ENCODE measurements at regions not wholly inside any gene's neighbourhood (a gene's known extent, or its start where the extent isn't known, plus 50 kb on each side); places are given as distances from the start of the nearest gene placed in this dataset.

DNA sequence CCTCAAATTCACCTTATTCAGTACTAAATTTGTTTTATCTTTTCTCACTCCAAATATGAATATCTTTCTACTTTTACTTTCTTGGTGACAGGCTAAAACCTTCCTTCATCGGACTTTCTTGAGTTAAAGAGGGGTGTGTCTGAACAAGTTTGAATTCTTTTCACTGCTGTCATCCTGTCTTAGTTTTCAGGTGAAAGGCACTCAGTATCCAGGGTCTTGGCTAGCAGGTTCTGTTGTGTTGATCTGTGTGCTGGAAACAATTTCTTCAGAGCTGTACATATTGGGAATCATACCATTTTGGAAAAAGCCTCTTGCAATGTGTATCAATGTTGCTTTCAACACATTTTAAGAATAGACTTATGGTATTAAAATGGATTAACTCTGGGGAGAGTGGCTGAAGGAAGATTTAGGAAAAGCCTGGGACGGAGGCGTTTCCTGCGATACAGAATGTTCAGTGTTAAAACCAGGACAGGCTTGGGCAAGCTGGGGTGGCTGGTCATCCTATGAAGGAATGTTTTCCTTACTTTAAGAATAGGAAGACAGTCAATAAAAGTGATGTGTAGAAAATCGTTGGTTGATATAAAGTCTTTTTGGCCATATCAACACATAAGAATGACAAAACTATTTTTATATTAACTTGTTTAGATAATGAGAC is 350.7 kb upstream of the SPRED2 start:
- TF ChIP-seq, protein P1, sequence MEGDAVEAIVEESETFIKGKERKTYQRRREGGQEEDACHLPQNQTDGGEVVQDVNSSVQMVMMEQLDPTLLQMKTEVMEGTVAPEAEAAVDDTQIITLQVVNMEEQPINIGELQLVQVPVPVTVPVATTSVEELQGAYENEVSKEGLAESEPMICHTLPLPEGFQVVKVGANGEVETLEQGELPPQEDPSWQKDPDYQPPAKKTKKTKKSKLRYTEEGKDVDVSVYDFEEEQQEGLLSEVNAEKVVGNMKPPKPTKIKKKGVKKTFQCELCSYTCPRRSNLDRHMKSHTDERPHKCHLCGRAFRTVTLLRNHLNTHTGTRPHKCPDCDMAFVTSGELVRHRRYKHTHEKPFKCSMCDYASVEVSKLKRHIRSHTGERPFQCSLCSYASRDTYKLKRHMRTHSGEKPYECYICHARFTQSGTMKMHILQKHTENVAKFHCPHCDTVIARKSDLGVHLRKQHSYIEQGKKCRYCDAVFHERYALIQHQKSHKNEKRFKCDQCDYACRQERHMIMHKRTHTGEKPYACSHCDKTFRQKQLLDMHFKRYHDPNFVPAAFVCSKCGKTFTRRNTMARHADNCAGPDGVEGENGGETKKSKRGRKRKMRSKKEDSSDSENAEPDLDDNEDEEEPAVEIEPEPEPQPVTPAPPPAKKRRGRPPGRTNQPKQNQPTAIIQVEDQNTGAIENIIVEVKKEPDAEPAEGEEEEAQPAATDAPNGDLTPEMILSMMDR (conservative IDR thresholded peaks at IDR 0.05; ENCODE audit: low read depth, low read length) = no peak
- no peak for TF ChIP-seq EZH2 (IDR thresholded peaks at IDR 0.05; ENCODE audit: borderline replicate concordance, low read depth, low read length, poor library complexity, severe bottlenecking)
